Neural cell (in vitro differentiated cells): ENCODE measurements at regions not wholly inside any gene's neighbourhood (a gene's known extent, or its start where the extent isn't known, plus 50 kb on each side); places are given as distances from the start of the nearest gene placed in this dataset.
"Not testable (repeated sequence)": the region's sequence is repeated elsewhere in the genome, so short reads cannot be mapped to it uniquely, and the experiment has no call there.

Experiments
- H2AFZ ChIP-seq: fragments of 200-600, 300-800 bp; sonication (generic), shearing (Covaris generic); 2 replicates; pipeline ENCODE4 v1.6.0; 2014; ENCODE audit warnings: low read depth, mild to moderate bottlenecking, antibody characterized with exemption, low read length, moderate library complexity
- H3F3A ChIP-seq: fragments of 200-600 bp; shearing (Covaris generic); 2 replicates; pipeline ENCODE4 v1.6.1; 2016; ENCODE audit warnings: mild to moderate bottlenecking, moderate library complexity, mixed read lengths, antibody characterized with exemption, low read length; ENCODE audit not compliant: insufficient read depth, poor library complexity, severe bottlenecking
- H3K27ac ChIP-seq: fragments of 200-600, 300-800 bp; sonication (generic), shearing (Covaris generic); 2 replicates; pipeline ENCODE4 v1.5.1; 2014; ENCODE audit warnings: mild to moderate bottlenecking, low read length, moderate library complexity
- H3K27me3 ChIP-seq: fragments of 300-800, 200-600 bp; sonication (generic), shearing (Covaris generic); 2 replicates; pipeline ENCODE4 v1.6.0; 2014; ENCODE audit warnings: mild to moderate bottlenecking, low read depth, low read length, moderate library complexity; ENCODE audit not compliant: insufficient read depth
- H3K36me3 ChIP-seq: fragments of 300-800, 200-600 bp; sonication (generic), shearing (Covaris generic); 2 replicates; pipeline ENCODE4 v1.5.1; 2014; ENCODE audit warnings: mild to moderate bottlenecking, antibody characterized with exemption, low read length, moderate library complexity; ENCODE audit not compliant: insufficient read depth
- H3K4me2 ChIP-seq: fragments of 300-800, 200-600 bp; sonication (generic), shearing (Covaris generic); 2 replicates; pipeline ENCODE4 v1.6.0; 2014; ENCODE audit warnings: mild to moderate bottlenecking, low read length
- H3K4me3 ChIP-seq: fragments of 300-800, 200-600 bp; sonication (generic), shearing (Covaris generic); 2 replicates; pipeline ENCODE4 v1.5.1; 2014; ENCODE audit warnings: mild to moderate bottlenecking, low read length, moderate library complexity
- H3K79me2 ChIP-seq: fragments of 200-600 bp; shearing (Covaris generic); replicated peaks from 2 replicates; pipeline ENCODE4 v1.6.0; 2014; ENCODE audit warnings: mild to moderate bottlenecking, low read length, moderate library complexity; ENCODE audit not compliant: insufficient read depth
- H3K9ac ChIP-seq: fragments of 300-800, 200-600 bp; sonication (generic), shearing (Covaris generic); 2 replicates; pipeline ENCODE4 v1.6.1; 2016; ENCODE audit warnings: mild to moderate bottlenecking, low read length, mixed read lengths
- H3K9me2 ChIP-seq: fragments of 200-600 bp; shearing (Covaris generic); 2 replicates; pipeline ENCODE4 v1.6.1; 2016; ENCODE audit warnings: mild to moderate bottlenecking, low read length, mixed read lengths; ENCODE audit not compliant: insufficient read depth
- H3K9me3 ChIP-seq: fragments of 200-600, 300-800 bp; sonication (generic), shearing (Covaris generic); 2 replicates; pipeline ENCODE4 v1.6.1; 2016; ENCODE audit warnings: mild to moderate bottlenecking, mixed run types, low read length, moderate library complexity, mixed read lengths
- H4K20me1 ChIP-seq: fragments of 200-600 bp; shearing (Covaris generic); 2 replicates; pipeline ENCODE4 v1.6.1; 2016; ENCODE audit warnings: mild to moderate bottlenecking, mixed run types; ENCODE audit not compliant: insufficient read depth

- not testable (repeated sequence) for H3K79me2 ChIP-seq, H4K20me1 ChIP-seq, H2AFZ ChIP-seq, H3K27ac ChIP-seq, H3K27me3 ChIP-seq, H3K9me2 ChIP-seq, H3K4me3 ChIP-seq, H3K9ac ChIP-seq, H3K36me3 ChIP-seq, H3K9me3 ChIP-seq, H3K4me2 ChIP-seq, H3F3A ChIP-seq
These were observed 208.3 kb upstream of the PLGLB1 start for GRCh38 chr2:87229964-87230363.

- H3K4me2 ChIP-seq, H4K20me1 ChIP-seq, H3F3A ChIP-seq, H3K36me3 ChIP-seq, H3K27ac ChIP-seq, H3K79me2 ChIP-seq, H3K4me3 ChIP-seq, H3K9ac ChIP-seq, H3K9me3 ChIP-seq, H3K9me2 ChIP-seq, H3K27me3 ChIP-seq, H2AFZ ChIP-seq: not testable (repeated sequence)
These were observed 213.8 kb upstream of the PLGLB1 start for GRCh38 chr2:87235333-87235981.

- H3K9ac ChIP-seq, H3K4me2 ChIP-seq, H3K27ac ChIP-seq, H3K9me3 ChIP-seq, H3K36me3 ChIP-seq, H3K4me3 ChIP-seq, H3K27me3 ChIP-seq, H3K79me2 ChIP-seq, H3F3A ChIP-seq, H2AFZ ChIP-seq, H4K20me1 ChIP-seq, H3K9me2 ChIP-seq: not testable (repeated sequence)
These were observed 216.1 kb upstream of the PLGLB1 start for GRCh38 chr2:87237570-87238336.

GRCh38 chr2:87239558-87240215, 218.0 kb upstream of the PLGLB1 start:
- H3K4me3 ChIP-seq, H3K9me2 ChIP-seq, H3F3A ChIP-seq, H2AFZ ChIP-seq, H3K27ac ChIP-seq, H4K20me1 ChIP-seq, H3K79me2 ChIP-seq, H3K9ac ChIP-seq, H3K4me2 ChIP-seq, H3K36me3 ChIP-seq, H3K9me3 ChIP-seq, H3K27me3 ChIP-seq: not testable (repeated sequence)

GRCh38 chr2:87246066-87246717, 224.5 kb upstream of the PLGLB1 start:
- not testable (repeated sequence) for H3K9ac ChIP-seq, H3K9me2 ChIP-seq, H3K27me3 ChIP-seq, H3K27ac ChIP-seq, H3K36me3 ChIP-seq, H2AFZ ChIP-seq, H3K79me2 ChIP-seq, H3F3A ChIP-seq, H4K20me1 ChIP-seq, H3K4me3 ChIP-seq, H3K4me2 ChIP-seq, H3K9me3 ChIP-seq

GRCh38 chr2:87252046-87252445, 230.4 kb upstream of the PLGLB1 start:
- H3K27ac ChIP-seq, H3K36me3 ChIP-seq, H4K20me1 ChIP-seq, H3K79me2 ChIP-seq, H3K9me3 ChIP-seq, H3K9me2 ChIP-seq, H3K4me2 ChIP-seq, H2AFZ ChIP-seq, H3K9ac ChIP-seq, H3K27me3 ChIP-seq, H3K4me3 ChIP-seq, H3F3A ChIP-seq: not testable (repeated sequence)

- H4K20me1 ChIP-seq, H3K4me3 ChIP-seq, H3K27me3 ChIP-seq, H3K9me3 ChIP-seq, H3K27ac ChIP-seq, H2AFZ ChIP-seq, H3F3A ChIP-seq, H3K4me2 ChIP-seq, H3K9me2 ChIP-seq, H3K79me2 ChIP-seq, H3K36me3 ChIP-seq, H3K9ac ChIP-seq: not testable (repeated sequence)
These were observed 232.9 kb upstream of the PLGLB1 start for GRCh38 chr2:87254562-87254961.
